GM21717 (cell line): ENCODE measurements at regions not wholly inside any gene's neighbourhood (a gene's known extent, or its start where the extent isn't known, plus 50 kb on each side); places are given as distances from the start of the nearest gene placed in this dataset.

Experiments
- ATAC-seq: cut with Tn5 transposase; IDR thresholded peaks from one replicate; pipeline ENCODE4 v1.9.1; 2021; ENCODE audit warnings: mild to moderate bottlenecking, moderate library complexity; ENCODE audit not compliant: unreplicated experiment

GRCh38 chr6:14361956-14362587 lies 244.5 kb downstream of the CD83 start:
- no peak for ATAC-seq

- ATAC-seq: no peak
These were observed 246.8 kb downstream of the CD83 start for GRCh38 chr6:14364370-14364769.

- no peak for ATAC-seq
These were observed 247.8 kb downstream of the CD83 start for GRCh38 chr6:14365393-14365792.

GRCh38 chr6:14366315-14366714 lies 248.7 kb downstream of the CD83 start:
- ATAC-seq: no peak

- ATAC-seq: no peak
These were observed 249.3 kb downstream of the CD83 start for GRCh38 chr6:14366872-14367271.

GRCh38 chr6:14367296-14367695 lies 249.7 kb downstream of the CD83 start:
- ATAC-seq: no peak

- ATAC-seq: no peak
These were observed 252.1 kb downstream of the CD83 start for GRCh38 chr6:14369717-14370116.

- no peak for ATAC-seq
These were observed 254.0 kb downstream of the CD83 start for GRCh38 chr6:14371530-14371929.

- no peak for ATAC-seq
These were observed 255.3 kb downstream of the CD83 start for GRCh38 chr6:14372734-14373489.

- ATAC-seq: no peak
These were observed 256.3 kb downstream of the CD83 start for GRCh38 chr6:14373648-14374437.

GRCh38 chr6:14375930-14376329 lies 258.4 kb downstream of the CD83 start:
- ATAC-seq: no peak

- no peak for ATAC-seq
These were observed 262.0 kb downstream of the CD83 start for GRCh38 chr6:14379568-14379967.

- ATAC-seq: no peak
These were observed 262.7 kb downstream of the CD83 start for GRCh38 chr6:14380086-14380820.

- ATAC-seq: no peak
These were observed 263.6 kb downstream of the CD83 start for GRCh38 chr6:14380901-14381828.

- no peak for ATAC-seq
These were observed 264.5 kb downstream of the CD83 start for GRCh38 chr6:14381829-14382677.

GRCh38 chr6:14382678-14383236 lies 265.2 kb downstream of the CD83 start:
- ATAC-seq: no peak

- ATAC-seq: no peak
These were observed 266.0 kb downstream of the CD83 start for GRCh38 chr6:14383393-14384174.
